ENCODE measurements at regions not wholly inside any gene's neighbourhood (a gene's known extent, or its start where the extent isn't known, plus 50 kb on each side); places are given as distances from the start of the nearest gene placed in this dataset.

DNA sequence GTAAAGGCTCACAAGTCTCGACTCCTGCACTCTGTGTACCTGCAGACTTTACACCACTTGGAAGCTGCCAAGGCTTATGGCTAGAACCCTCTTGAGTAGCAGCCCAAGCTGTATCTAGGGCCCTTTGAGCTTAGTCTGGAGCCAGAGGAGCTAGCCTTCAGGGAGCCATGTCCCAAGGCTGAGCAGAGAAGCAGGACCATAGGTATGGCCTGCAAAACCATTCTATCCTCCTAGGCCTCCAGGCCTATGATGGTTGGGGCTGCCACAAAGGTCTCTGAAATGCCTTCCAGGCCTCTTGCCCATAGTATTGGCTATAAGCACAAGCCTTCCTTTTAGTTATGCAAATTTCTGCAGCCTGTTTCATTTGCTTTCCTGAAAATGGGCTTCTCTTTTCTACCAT lies 380.7 kb upstream of the CPXCR1 start:
- DNase-seq, result no peak
- Histone ChIP-seq H3K9me3 (no peaks in the 10 kb centered on the region), H3K9me2 (no peaks in the 10 kb centered on the region), H3K27ac (ENCODE audit: low read depth in 2 of 2, low read length in 1 of 2) (no peak overlapping the region), H3F3A (replicated peaks; ENCODE audit: insufficient read depth) (no peaks in the 10 kb centered on the region), H4K20me1 (ENCODE audit: insufficient read depth) (no peaks in the 10 kb centered on the region), H3K27me3 (ENCODE audit: insufficient read depth) (no peaks in the 10 kb centered on the region), H3K9ac (no peak overlapping the region), H3K79me2 (ENCODE audit: insufficient read depth) (no peaks in the 10 kb centered on the region), H3K4me2 (no peak overlapping the region), H2AFZ (ENCODE audit: low read depth) (no peak overlapping the region), H3K4me3 (ENCODE audit: low read depth in 2 of 2, low read length in 1 of 2) (no peak overlapping the region), H3K36me3 (replicated peaks in 1 of 2; ENCODE audit: control insufficient read depth in 1 of 2, insufficient read depth in 2 of 2, low read length in 1 of 2) (no peaks in the 10 kb centered on the region), H3K4me1 (ENCODE audit: control insufficient read depth in 1 of 2, insufficient read depth in 2 of 2, low read depth in 1 of 2, low read length in 1 of 2) (no peaks in the 10 kb centered on the region)
- POLR2A ChIA-PET, result no interaction called here
- 0% methylated on average over 1 of the region's 1 CpG for WGBS (ENCODE audit: low lambda C conversion rate)
- TF ChIP-seq GABPA (IDR thresholded peaks at IDR 0.05; ENCODE audit: low read depth) (no peak), RAD21 (IDR thresholded peaks at IDR 0.05; ENCODE audit: low read length) (no peak), YY1 (IDR thresholded peaks at IDR 0.05; ENCODE audit: low read depth) (no peak), EP300 (IDR thresholded peaks at IDR 0.05; ENCODE audit: borderline replicate concordance in 1 of 2, low read depth in 1 of 2, low read length in 1 of 2) (no peak), FOSL2 (IDR thresholded peaks at IDR 0.05; ENCODE audit: borderline replicate concordance, low read depth) (no peak), SIN3A (IDR thresholded peaks at IDR 0.05; ENCODE audit: borderline replicate concordance, low read depth, low read length) (no peak), NFIC (IDR thresholded peaks at IDR 0.05; ENCODE audit: borderline replicate concordance) (no peak), MXI1 (IDR thresholded peaks at IDR 0.05; ENCODE audit: low read depth, low read length) (no peak), NRF1 (IDR thresholded peaks at IDR 0.05; ENCODE audit: low read depth, low read length) (no peak), RFX5 (IDR thresholded peaks at IDR 0.05; ENCODE audit: low read length) (no peak), FOXM1 (IDR thresholded peaks at IDR 0.05; ENCODE audit: low read depth) (no peak), POLR2AphosphoS5 (IDR thresholded peaks at IDR 0.05; ENCODE audit: low read depth, low read length) (no peak), CHD2 (IDR thresholded peaks at IDR 0.05; ENCODE audit: low read length, partially characterized antibody) (no peak)
- TF ChIP-seq, protein P1, sequence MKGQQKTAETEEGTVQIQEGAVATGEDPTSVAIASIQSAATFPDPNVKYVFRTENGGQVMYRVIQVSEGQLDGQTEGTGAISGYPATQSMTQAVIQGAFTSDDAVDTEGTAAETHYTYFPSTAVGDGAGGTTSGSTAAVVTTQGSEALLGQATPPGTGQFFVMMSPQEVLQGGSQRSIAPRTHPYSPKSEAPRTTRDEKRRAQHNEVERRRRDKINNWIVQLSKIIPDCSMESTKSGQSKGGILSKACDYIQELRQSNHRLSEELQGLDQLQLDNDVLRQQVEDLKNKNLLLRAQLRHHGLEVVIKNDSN (IDR thresholded peaks at IDR 0.05; ENCODE audit: borderline replicate concordance, low read depth), result no peak
- TF ChIP-seq, protein P2, sequence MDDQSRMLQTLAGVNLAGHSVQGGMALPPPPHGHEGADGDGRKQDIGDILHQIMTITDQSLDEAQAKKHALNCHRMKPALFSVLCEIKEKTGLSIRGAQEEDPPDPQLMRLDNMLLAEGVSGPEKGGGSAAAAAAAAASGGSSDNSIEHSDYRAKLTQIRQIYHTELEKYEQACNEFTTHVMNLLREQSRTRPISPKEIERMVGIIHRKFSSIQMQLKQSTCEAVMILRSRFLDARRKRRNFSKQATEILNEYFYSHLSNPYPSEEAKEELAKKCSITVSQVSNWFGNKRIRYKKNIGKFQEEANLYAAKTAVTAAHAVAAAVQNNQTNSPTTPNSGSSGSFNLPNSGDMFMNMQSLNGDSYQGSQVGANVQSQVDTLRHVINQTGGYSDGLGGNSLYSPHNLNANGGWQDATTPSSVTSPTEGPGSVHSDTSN (IDR thresholded peaks at IDR 0.05), result no peak
- TF ChIP-seq, protein P3, sequence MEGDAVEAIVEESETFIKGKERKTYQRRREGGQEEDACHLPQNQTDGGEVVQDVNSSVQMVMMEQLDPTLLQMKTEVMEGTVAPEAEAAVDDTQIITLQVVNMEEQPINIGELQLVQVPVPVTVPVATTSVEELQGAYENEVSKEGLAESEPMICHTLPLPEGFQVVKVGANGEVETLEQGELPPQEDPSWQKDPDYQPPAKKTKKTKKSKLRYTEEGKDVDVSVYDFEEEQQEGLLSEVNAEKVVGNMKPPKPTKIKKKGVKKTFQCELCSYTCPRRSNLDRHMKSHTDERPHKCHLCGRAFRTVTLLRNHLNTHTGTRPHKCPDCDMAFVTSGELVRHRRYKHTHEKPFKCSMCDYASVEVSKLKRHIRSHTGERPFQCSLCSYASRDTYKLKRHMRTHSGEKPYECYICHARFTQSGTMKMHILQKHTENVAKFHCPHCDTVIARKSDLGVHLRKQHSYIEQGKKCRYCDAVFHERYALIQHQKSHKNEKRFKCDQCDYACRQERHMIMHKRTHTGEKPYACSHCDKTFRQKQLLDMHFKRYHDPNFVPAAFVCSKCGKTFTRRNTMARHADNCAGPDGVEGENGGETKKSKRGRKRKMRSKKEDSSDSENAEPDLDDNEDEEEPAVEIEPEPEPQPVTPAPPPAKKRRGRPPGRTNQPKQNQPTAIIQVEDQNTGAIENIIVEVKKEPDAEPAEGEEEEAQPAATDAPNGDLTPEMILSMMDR (IDR thresholded peaks at IDR 0.05), result no peak
- CTCF ChIA-PET, result no interaction called here

DNA sequence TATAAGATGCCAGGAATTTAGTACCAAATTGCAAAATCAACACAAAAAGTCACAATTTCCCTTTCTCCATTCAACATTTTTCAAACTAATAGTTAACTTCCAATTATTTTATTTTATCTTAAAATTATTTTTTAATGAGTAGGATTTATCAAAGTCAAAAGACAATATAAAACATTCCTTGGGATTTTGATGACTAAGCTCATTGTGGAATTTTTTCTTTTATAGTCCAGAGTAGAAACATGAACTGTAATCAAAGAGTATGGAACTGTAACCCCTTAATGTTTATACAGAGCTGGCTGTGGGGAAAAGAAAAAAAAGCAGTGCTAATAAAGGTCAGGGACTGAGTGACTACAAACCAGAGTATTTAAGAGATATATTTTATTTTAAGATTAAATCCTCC lies 368.6 kb upstream of the CPXCR1 start:
- H3K9me2 ChIP-seq, result no peaks in the 10 kb centered on the region
- CTCF ChIA-PET, result no interaction called here
- H3K4me3 ChIP-seq (ENCODE audit: low read depth in 2 of 2, low read length in 1 of 2), result no peak overlapping the region
- H3K27ac ChIP-seq (ENCODE audit: low read depth in 2 of 2, low read length in 1 of 2), result no peak overlapping the region
- POLR2A ChIA-PET, result no interaction called here
- no peaks in the 10 kb centered on the region for H3K36me3 ChIP-seq (replicated peaks in 1 of 2; ENCODE audit: control insufficient read depth in 1 of 2, insufficient read depth in 2 of 2, low read length in 1 of 2)
- H4K20me1 ChIP-seq (ENCODE audit: insufficient read depth), result no peaks in the 10 kb centered on the region
- no peak overlapping the region for H3K9ac ChIP-seq
- no peak overlapping the region for H3K4me2 ChIP-seq
- no peaks in the 10 kb centered on the region for H3F3A ChIP-seq (replicated peaks; ENCODE audit: insufficient read depth)
- H3K4me1 ChIP-seq (ENCODE audit: control insufficient read depth in 1 of 2, insufficient read depth in 2 of 2, low read depth in 1 of 2, low read length in 1 of 2), result no peaks in the 10 kb centered on the region
- H3K9me3 ChIP-seq, result no peaks in the 10 kb centered on the region
- H3K27me3 ChIP-seq (ENCODE audit: insufficient read depth), result no peaks in the 10 kb centered on the region
- H2AFZ ChIP-seq (ENCODE audit: low read depth), result no peak overlapping the region
- no peaks in the 10 kb centered on the region for H3K79me2 ChIP-seq (ENCODE audit: insufficient read depth)
- no peak for DNase-seq
- TF ChIP-seq, protein P3 (IDR thresholded peaks at IDR 0.05), result no peak
- TF ChIP-seq RAD21 (IDR thresholded peaks at IDR 0.05; ENCODE audit: low read length) (no peak), GATA2 (CRISPR knock-in tag; IDR thresholded peaks at IDR 0.05) (no peak), TEAD4 (IDR thresholded peaks at IDR 0.05; ENCODE audit: borderline replicate concordance, insufficient read depth) (no peak), EZH2phosphoT487 (IDR thresholded peaks at IDR 0.05; ENCODE audit: borderline replicate concordance, low read depth) (no peak), FOSL2 (IDR thresholded peaks at IDR 0.05; ENCODE audit: borderline replicate concordance, low read depth) (no peak), ELF1 (IDR thresholded peaks at IDR 0.05) (no peak), SIN3A (IDR thresholded peaks at IDR 0.05; ENCODE audit: borderline replicate concordance, low read depth, low read length) (no peak)
- TF ChIP-seq, protein P2 (IDR thresholded peaks at IDR 0.05), result no peak

Measured in SK-N-SH (cell line).